WTC11 (cell line): ENCODE measurements at regions not wholly inside any gene's neighbourhood (a gene's known extent, or its start where the extent isn't known, plus 50 kb on each side); places are given as distances from the start of the nearest gene placed in this dataset.

Source experiments
- ATAC-seq: fragments of 200-7000 bp; cut with Tn5 transposase; 2 replicates; pipeline ENCODE4 v1.10.0; 2021; ENCODE audit warnings: mild to moderate bottlenecking, moderate library complexity
- CTCF ChIA-PET: fragments of 300-600 bp; sonication (Branson Sonifier 250); formaldehyde crosslinking; loops from one replicate; lab custom pipeline; 2021; ENCODE audit warnings: antibody characterized with exemption; lab: Charles Lee
- POLR2A ChIA-PET: fragments of 350-600 bp; sonication (Branson Sonifier 250); formaldehyde crosslinking; loops from one replicate; lab custom pipeline; 2021; ENCODE audit warnings: antibody characterized with exemption; lab: Charles Lee
- DNase-seq: peaks from one replicate; pipeline ENCODE4 v3.0.0; 2021; ENCODE audit warnings: low spot score
- H3K27ac Mint-ChIP-seq: 2 replicates; pipeline ENCODE4 v1.8.0; 2021; ENCODE audit warnings: mixed read lengths
- H3K27me3 Mint-ChIP-seq: 2 replicates; pipeline ENCODE4 v1.8.0; 2021; ENCODE audit warnings: low read depth, mild to moderate bottlenecking, moderate library complexity, mixed read lengths
- H3K36me3 Mint-ChIP-seq: 2 replicates; pipeline ENCODE4 v1.8.0; 2021; ENCODE audit warnings: mixed read lengths
- H3K4me1 Mint-ChIP-seq: 2 replicates; pipeline ENCODE4 v1.8.0; 2022; ENCODE audit warnings: mixed read lengths
- H3K4me3 Mint-ChIP-seq: 2 replicates; pipeline ENCODE4 v1.8.0; 2021; ENCODE audit warnings: mild to moderate bottlenecking, moderate library complexity, mixed read lengths
- H3K9me3 Mint-ChIP-seq: 2 replicates; pipeline ENCODE4 v1.8.0; 2021; ENCODE audit warnings: mixed read lengths
- CBFB ChIP-seq: sonication (generic); formaldehyde crosslinking; IDR thresholded peaks from 2 replicates; pipeline ENCODE4 v1.8.1; 2022; ENCODE audit warnings: mild to moderate bottlenecking, low read depth, missing genetic modification reagents
- ESRRA ChIP-seq: sonication (generic); formaldehyde crosslinking; IDR thresholded peaks from 2 replicates; pipeline ENCODE4 v1.8.1; 2022; ENCODE audit warnings: mild to moderate bottlenecking, missing genetic modification reagents, borderline replicate concordance
- FOXK1 ChIP-seq: sonication (generic); formaldehyde crosslinking; IDR thresholded peaks from 2 replicates; pipeline ENCODE4 v1.8.0; 2022; ENCODE audit warnings: mild to moderate bottlenecking, moderate library complexity, missing genetic modification reagents
- IRF1 ChIP-seq: sonication (generic); formaldehyde crosslinking; IDR thresholded peaks from 2 replicates; pipeline ENCODE4 v1.8.0; 2023; ENCODE audit warnings: missing genetic modification reagents
- KAT7 ChIP-seq: sonication (generic); formaldehyde crosslinking; IDR thresholded peaks from 2 replicates; pipeline ENCODE4 v1.8.1; 2023; ENCODE audit warnings: missing genetic modification reagents, mild to moderate bottlenecking, borderline replicate concordance
- MLX ChIP-seq: sonication (generic); formaldehyde crosslinking; IDR thresholded peaks from 2 replicates; pipeline ENCODE4 v1.8.1; 2023; ENCODE audit warnings: mild to moderate bottlenecking, missing genetic modification reagents, moderate library complexity
- NR2C2 ChIP-seq: sonication (generic); formaldehyde crosslinking; IDR thresholded peaks from 2 replicates; pipeline ENCODE4 v1.8.0; 2022; ENCODE audit warnings: mild to moderate bottlenecking, missing genetic modification reagents
- PRDM15 ChIP-seq: sonication (generic); formaldehyde crosslinking; IDR thresholded peaks from 2 replicates; pipeline ENCODE4 v1.8.0; 2022; ENCODE audit warnings: missing genetic modification reagents
- SMAD3 ChIP-seq: sonication (generic); formaldehyde crosslinking; IDR thresholded peaks from 2 replicates; pipeline ENCODE4 v1.8.0; 2022; ENCODE audit warnings: missing genetic modification reagents, mild to moderate bottlenecking, borderline replicate concordance
- ZNF138 ChIP-seq: sonication (generic); formaldehyde crosslinking; conservative IDR thresholded peaks from 2 replicates; pipeline ENCODE4 v1.8.1; 2022; ENCODE audit warnings: mild to moderate bottlenecking, moderate library complexity, missing genetic modification reagents
- ZNF232 ChIP-seq: sonication (generic); formaldehyde crosslinking; IDR thresholded peaks from 2 replicates; pipeline ENCODE4 v1.8.0; 2022; ENCODE audit warnings: mild to moderate bottlenecking, missing genetic modification reagents
- ZNF396 ChIP-seq: fragments of 250-450 bp; sonication (Bioruptor Pico); IDR thresholded peaks from 2 replicates; pipeline ENCODE4 v1.8.0; 2021; ENCODE audit warnings: mild to moderate bottlenecking, moderate library complexity, borderline replicate concordance
- ZNF423 ChIP-seq: fragments of 250-450 bp; sonication (Bioruptor Pico); IDR thresholded peaks from 2 replicates; pipeline ENCODE4 v2.1.2; 2022; ENCODE audit warnings: mild to moderate bottlenecking, moderate library complexity
- ZNF671 ChIP-seq: fragments of 250-450 bp; sonication (Bioruptor Pico); IDR thresholded peaks from 2 replicates; pipeline ENCODE4 v1.8.0; 2021; ENCODE audit warnings: mild to moderate bottlenecking
- TF ChIP-seq, protein P1 (sequence below): sonication (generic); formaldehyde crosslinking; IDR thresholded peaks from 2 replicates; pipeline ENCODE4 v1.8.1; 2022; ENCODE audit warnings: missing genetic modification reagents, borderline replicate concordance
- TF ChIP-seq, protein P2 (sequence below): sonication (generic); formaldehyde crosslinking; IDR thresholded peaks from 2 replicates; pipeline ENCODE4 v1.8.1; 2022; ENCODE audit warnings: mild to moderate bottlenecking, moderate library complexity, missing genetic modification reagents
- TF ChIP-seq, protein P3 (sequence below): sonication (generic); formaldehyde crosslinking; IDR thresholded peaks from 2 replicates; pipeline ENCODE4 v1.8.1; 2023; ENCODE audit warnings: mild to moderate bottlenecking, missing genetic modification reagents

DNA sequence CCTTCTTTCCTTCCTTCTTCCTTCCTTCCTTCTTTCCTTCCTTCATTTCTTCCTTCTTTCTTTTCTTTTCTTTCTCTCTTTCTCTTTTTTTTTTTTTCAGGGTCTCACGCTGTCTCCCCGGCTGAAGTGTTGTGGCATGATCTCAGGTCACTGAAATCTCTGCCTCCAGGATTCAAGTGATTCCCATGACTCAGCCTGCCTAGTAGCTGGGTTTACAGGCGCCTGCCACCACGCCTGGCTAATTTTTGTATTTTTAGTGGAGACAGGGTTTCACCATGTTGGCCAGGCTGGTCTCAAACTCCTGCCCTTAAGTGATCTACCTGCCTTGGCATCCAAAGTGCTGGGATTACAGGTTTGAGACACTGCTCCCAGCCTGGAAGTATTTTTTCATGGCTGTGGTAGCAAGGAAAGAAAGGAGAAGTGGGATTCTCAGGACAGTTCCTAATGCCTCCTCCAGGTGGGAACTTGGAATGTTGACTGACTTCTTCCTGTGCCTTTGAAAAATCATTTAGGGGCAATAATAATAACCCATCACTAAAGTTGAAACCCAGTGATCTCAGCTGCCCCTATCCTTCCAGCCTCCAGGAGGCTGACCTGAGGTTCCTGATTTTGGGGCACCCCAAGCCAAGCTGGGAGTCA lies 89.3 kb upstream of the CELF4 start:
- Mint-ChIP-seq H3K4me3 (no peak overlapping the region), H3K9me3 (peaks cover 10% of the 10 kb centered on the region), H3K27me3 (no peaks in the 10 kb centered on the region; the same call in none of the 2 replicates), H3K27ac (no peak overlapping the region), H3K36me3 (peaks cover 4% of the 10 kb centered on the region; the same call in 1 of the 2 replicates), H3K4me1 (peaks cover 19% of the 10 kb centered on the region)
- TF ChIP-seq, protein P1, sequence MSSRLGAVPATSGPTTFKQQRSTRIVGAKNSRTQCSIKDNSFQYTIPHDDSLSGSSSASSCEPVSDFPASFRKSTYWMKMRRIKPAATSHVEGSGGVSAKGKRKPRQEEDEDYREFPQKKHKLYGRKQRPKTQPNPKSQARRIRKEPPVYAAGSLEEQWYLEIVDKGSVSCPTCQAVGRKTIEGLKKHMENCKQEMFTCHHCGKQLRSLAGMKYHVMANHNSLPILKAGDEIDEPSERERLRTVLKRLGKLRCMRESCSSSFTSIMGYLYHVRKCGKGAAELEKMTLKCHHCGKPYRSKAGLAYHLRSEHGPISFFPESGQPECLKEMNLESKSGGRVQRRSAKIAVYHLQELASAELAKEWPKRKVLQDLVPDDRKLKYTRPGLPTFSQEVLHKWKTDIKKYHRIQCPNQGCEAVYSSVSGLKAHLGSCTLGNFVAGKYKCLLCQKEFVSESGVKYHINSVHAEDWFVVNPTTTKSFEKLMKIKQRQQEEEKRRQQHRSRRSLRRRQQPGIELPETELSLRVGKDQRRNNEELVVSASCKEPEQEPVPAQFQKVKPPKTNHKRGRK (CRISPR knock-in tag): 0 out of 2 replicates have a peak, but pooled peaks have one; percentile 75
- no peak for TF ChIP-seq IRF1
- no peak for TF ChIP-seq SMAD3 (CRISPR knock-in tag)
- no peak for TF ChIP-seq ZNF396 (CRISPR knock-in tag)
- ATAC-seq: peak; percentile 52; the same call in 1 of the 2 replicates
- CTCF ChIA-PET: interaction anchor here (0.7 to 1.5 kb wide), 3 partner anchors 101 to 1410 kb away, joined by 3 to 5 read pairs (median 4); no protein-coding TSS in a partner anchor
- DNase-seq: no peak
- POLR2A ChIA-PET: no interaction called here

GRCh38 chr18:37654034-37654433 lies 88.4 kb upstream of the CELF4 start:
- Mint-ChIP-seq H3K4me1 (peaks cover 13% of the 10 kb centered on the region), H3K9me3 (peaks cover 19% of the 10 kb centered on the region), H3K4me3 (no peak overlapping the region), H3K27me3 (peaks cover 4% of the 10 kb centered on the region), H3K36me3 (peaks cover 9% of the 10 kb centered on the region), H3K27ac (no peak overlapping the region)
- ATAC-seq (peak; percentile 60), DNase-seq (no peak)
- no peak for TF ChIP-seq KAT7 (CRISPR knock-in tag)
- TF ChIP-seq ZNF232: no peak
- TF ChIP-seq CBFB (CRISPR knock-in tag): no peak
- TF ChIP-seq ZNF138 (CRISPR knock-in tag): no peak
- TF ChIP-seq, protein P2, sequence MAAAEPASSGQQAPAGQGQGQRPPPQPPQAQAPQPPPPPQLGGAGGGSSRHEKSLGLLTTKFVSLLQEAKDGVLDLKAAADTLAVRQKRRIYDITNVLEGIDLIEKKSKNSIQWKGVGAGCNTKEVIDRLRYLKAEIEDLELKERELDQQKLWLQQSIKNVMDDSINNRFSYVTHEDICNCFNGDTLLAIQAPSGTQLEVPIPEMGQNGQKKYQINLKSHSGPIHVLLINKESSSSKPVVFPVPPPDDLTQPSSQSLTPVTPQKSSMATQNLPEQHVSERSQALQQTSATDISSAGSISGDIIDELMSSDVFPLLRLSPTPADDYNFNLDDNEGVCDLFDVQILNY: no peak
- TF ChIP-seq ZNF671 (CRISPR knock-in tag): no peak
- no peak for TF ChIP-seq NR2C2 (CRISPR knock-in tag)
- TF ChIP-seq ESRRA (CRISPR knock-in tag): no peak
- no peak for TF ChIP-seq ZNF423 (CRISPR knock-in tag)
- TF ChIP-seq PRDM15 (CRISPR knock-in tag): no peak
- TF ChIP-seq, protein P3, sequence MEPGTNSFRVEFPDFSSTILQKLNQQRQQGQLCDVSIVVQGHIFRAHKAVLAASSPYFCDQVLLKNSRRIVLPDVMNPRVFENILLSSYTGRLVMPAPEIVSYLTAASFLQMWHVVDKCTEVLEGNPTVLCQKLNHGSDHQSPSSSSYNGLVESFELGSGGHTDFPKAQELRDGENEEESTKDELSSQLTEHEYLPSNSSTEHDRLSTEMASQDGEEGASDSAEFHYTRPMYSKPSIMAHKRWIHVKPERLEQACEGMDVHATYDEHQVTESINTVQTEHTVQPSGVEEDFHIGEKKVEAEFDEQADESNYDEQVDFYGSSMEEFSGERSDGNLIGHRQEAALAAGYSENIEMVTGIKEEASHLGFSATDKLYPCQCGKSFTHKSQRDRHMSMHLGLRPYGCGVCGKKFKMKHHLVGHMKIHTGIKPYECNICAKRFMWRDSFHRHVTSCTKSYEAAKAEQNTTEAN: no peak
- TF ChIP-seq MLX (CRISPR knock-in tag): no peak
- TF ChIP-seq IRF1: no peak
- TF ChIP-seq FOXK1: no peak
- POLR2A ChIA-PET: no interaction called here
- CTCF ChIA-PET: interaction anchor here (1.5 kb wide), 1 partner anchor 124 kb away, joined by 5 read pairs; no protein-coding TSS in a partner anchor
